HG03103 (cell line): ENCODE measurements at regions not wholly inside any gene's neighbourhood (a gene's known extent, or its start where the extent isn't known, plus 50 kb on each side); places are given as distances from the start of the nearest gene placed in this dataset.

Source experiments
- ATAC-seq: cut with Tn5 transposase; IDR thresholded peaks from one replicate; pipeline ENCODE4 v1.9.1; 2021; ENCODE audit warnings: low read depth; ENCODE audit not compliant: unreplicated experiment

DNA sequence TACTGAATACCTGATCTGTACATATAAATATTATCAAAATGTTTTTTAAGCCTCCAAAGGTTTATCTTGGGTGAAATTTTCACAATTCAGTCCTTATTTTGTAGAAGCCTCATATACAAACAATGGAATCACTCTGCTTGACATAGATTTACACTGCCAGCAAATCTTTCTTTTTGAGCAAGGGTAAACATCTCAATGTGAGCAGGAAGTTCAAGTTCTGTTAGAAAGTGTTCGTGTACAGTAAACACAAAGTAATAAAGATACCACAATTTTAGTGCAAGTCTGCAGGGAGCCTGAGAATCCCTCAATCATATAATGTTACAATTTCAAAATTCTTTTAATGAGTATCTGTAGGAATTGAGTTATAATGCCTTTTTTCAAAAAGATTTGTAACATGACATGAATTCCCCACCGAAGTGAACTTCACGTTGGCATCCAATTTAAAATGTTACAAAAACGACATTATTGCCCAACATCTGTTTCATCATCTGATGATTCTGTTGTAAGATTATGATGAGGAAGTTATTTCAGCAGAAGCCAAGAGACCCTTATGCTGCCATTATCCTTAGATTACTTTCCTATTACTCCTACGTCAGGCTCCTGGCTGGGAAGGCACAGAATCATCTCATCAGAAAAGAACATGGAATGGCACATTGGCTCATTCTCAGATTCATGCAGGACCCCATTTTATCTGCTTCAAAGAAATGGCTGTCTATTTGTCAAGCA lies 283.9 kb upstream of the ACVR2A start:
- no peak for ATAC-seq

DNA sequence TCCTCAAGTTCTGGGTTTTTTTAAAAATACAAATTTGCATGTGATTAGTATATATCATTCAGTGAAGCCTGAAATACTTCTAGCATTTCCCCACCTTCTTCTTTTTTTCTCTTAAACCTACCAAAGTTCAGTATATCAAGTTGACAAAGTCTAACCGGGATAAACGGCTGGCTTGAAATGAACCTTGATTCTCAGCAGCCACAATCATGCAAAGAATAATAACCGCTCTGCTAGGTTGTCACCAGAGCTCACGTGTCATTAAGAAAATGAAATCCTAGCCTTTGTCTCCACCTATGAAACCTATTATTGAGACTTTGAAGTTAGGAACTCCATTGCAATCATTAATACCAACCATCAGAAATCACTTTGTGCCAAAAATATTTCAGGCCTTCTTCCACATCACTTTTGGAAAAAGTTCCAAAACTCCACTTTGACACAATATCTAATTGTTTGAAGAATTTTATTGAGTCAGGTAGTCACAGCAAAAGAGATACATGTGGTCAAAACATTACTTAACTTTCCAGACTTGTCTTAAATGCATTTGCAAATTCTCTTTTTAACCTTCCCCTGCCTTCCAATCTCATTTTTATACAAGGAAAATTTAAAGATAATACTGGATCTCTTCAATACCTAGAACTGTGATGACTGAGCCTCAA lies 285.6 kb upstream of the ACVR2A start:
- no peak for ATAC-seq

DNA sequence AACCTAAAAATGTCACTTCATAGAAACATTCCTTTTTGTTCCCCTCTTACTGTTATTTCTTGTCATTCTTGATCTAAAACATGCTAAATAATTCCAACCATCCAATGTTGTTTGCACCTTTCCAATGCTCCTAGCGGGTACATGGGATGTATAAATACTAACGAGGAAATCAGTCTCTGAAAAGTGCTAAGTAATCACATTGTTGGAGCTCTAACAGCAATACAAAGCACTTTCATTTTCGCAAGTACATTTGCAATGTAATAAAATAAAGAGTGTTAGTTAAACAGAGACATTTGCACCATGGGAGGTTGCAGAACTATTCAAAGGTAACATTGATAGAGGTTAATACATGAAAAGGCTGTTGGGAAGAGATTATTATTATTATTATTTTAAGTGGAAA lies 286.2 kb upstream of the ACVR2A start:
- no peak for ATAC-seq

DNA sequence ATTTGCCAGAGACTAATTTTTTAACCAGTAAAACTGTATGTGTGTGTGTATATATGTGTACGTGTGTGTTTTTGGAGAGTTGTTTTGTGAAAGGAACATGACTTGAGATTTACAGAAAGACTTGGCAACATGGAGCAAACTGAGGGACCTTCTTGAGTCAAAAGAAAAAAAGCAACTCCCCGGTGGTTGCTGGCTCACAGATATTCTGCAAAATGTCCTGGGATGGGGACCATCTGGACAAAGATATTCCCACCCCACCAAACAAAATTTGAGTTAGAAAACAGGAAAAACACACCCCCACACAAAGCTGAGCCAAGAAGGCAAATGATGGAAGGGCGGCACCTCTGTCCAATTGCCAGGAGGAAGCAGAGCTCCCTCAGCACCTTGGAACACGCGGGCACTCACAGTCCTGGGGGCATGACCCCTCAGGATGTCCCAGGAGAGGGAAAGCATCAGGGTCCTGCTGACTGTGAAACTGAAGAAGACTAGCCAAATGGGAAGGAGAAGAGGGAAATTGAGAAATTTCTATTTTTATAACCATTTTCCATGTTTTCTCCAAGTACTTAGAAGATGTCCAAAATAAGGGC lies 290.2 kb upstream of the ACVR2A start:
- ATAC-seq: no peak

DNA sequence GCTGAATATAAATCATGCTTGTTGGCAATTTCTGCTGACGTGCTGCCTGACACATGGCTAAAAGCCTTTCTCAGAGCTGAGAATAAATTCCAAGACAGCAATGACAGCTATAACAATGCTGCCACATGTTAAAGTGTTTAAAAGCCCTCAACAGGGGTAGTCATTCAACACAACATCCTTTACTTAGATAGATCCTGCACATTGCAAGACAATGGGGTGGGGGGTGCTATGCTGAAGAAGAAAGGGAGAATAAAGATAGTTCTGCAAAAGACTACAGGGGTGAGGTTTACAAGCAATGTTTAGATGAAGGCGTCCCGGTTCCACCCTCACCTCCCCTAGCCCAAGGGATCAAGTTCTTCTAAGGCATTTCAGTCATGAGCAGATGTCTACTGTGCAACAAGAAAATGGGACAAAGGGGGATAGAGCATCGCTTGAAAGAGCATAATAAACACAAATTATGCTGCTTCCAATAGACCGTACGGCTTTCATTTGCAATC lies 291.0 kb upstream of the ACVR2A start:
- no peak for ATAC-seq

DNA sequence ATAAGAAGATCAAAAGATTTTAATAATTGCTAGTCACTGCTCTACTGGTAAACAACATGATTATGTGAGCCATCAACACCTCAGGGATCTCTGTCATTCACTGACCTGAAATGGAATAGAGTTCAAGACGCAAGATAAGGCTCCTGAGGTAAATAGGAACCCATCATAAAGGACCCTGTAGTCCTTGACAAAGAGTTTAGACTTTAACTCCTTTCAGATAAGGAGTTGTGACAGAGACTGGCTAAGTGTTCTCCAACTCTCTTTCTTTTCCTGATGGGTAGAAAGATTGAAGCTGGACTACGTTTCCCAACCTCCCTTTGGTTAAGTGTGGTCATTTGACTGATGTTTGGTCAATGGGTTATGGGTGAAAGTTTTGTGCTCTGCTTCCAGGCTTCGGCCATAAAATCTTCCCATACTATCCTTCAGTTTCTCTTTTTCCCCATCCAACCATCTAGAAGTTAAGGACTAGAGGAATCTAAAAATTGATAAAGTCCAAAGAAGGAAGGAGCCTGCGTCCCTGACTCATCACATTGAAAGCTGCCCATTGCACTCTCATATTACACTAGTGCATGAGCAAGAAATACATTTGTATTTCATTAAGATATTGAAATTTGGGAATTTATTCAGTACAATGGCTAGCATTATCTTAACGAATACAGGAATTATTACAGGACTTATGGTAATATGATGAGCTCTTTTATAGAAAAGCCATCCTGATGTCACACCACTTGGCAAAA lies 293.7 kb upstream of the ACVR2A start:
- no peak for ATAC-seq

DNA sequence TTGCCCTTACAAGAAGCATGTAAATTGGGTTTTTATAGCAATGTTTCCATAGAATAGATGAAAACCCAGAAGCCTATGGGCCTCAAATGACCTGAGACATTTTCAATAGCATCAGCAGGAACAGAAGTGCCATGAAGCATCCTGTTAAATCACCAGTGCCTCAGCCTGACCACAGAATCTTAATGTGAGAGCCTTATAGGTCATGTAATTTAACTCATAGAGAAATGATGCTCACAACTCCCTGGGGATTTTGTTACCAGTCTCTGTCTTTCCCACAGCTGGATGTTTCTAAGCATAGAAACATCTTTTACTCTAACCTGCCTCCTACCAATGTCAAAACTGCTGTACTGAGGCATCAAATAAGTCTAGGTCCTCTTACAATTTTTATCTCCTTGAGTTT lies 295.8 kb upstream of the ACVR2A start:
- ATAC-seq: no peak

DNA sequence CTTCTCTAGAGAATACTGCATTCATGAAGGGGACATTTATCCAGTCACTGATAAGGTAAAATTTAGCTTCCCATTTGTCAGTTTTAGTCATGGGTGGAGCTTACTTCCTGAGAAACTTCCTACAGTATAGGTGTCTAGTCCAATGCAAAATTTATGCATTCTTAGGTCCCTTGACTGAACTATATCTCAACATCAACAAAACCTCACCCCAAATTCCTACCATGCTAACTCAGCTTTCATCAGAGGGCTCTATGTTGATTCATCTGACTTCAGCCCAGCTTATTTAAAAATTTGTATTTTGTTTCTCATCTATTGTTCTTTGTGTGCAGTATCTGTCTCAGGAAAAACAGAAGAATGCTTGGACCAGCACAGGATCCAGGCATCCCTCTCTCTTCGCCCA lies 296.4 kb upstream of the ACVR2A start:
- no peak for ATAC-seq

DNA sequence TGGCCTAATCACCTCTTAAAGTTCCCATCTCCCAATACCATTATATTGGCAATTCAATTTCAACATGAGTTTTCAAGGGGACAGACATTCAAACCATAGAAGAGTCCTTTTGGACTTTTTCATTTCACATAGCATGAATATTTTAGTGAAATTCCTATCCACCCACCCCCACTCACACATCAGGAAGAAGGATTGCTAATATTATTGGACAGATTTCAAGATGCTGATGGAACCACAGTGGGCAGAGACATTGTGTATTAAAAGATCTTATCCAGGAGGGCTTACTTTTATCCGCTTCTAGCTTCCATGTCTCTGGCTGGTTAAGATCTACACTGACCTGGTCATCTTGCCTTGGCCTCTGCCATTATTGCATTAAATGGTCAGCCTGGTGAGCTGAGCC lies 297.4 kb upstream of the ACVR2A start:
- no peak for ATAC-seq

DNA sequence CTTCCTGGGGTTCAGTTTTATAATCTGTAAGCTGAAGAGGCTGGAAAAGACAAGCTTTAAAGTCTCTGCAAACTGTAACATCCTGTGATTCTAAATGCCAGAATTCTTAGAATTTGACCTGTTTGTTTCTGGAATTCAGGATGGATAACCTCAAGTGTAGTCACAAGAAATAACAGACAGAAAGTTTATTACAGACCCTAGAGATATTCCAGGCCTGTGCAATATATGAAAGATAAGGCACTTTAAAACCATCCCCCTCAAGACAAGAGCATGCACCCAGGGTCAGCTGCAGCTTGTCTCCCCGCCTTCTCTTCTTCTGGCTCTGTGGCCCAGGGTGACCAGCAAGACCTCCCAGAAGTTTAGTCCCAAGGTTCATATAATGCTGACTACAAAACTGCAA lies 298.7 kb upstream of the ACVR2A start:
- ATAC-seq: no peak

DNA sequence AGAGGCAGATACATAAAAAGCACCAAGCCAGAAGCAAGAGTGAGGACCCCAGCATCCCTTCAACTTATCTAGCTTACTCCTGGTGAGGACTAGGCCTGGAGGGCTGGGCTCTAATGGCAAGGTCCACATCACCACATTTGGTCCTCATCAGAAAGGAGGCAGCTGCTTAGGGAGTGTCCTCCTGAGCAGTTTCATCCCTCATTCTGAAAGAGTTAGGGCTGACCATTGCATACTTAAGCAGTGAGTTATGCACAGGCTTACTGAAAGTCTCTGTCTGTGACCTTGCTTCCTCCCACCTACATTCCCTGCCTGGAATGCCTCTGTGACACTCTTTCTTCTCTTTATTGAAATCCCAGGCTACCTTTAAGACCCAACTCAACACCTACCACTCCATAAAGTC lies 301.8 kb upstream of the ACVR2A start:
- no peak for ATAC-seq

DNA sequence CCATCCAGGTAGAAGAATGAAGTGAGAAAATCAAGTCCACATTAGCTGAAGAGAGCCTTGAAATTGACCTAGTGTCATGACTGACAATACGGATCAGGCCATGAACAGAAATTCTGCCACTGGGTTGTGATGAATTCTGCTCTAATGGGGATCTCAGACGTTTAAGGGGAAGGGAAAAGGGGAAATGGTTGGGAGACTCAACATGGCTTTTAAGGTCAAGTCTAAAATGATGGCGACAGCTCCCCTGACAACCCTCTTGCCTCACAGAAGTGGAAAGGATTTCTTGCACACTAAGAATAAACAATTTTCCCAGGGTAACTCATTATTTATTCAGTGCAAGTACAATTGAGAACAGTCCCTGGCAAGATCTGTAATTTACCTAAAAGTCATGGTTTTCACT lies 302.5 kb upstream of the ACVR2A start:
- ATAC-seq: no peak

DNA sequence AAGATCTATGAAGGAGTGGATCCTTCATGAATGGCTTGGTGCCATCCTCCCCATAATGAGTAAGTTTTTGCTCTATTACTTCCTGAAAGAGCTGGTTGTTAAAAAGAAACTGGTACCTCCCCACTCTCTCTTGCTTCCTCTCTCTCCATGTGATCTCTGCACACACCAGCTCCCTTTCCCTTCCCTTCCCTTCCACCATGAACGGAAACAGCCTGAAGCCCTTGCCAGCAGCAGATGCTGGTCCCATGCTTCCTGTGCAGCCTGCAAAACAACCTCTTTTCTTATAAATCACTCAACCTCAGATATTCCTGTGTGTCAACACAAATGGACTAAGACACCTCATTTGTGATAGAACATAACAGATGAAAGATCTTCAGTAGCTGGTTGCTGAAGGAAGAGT lies 303.5 kb upstream of the ACVR2A start:
- no peak for ATAC-seq

DNA sequence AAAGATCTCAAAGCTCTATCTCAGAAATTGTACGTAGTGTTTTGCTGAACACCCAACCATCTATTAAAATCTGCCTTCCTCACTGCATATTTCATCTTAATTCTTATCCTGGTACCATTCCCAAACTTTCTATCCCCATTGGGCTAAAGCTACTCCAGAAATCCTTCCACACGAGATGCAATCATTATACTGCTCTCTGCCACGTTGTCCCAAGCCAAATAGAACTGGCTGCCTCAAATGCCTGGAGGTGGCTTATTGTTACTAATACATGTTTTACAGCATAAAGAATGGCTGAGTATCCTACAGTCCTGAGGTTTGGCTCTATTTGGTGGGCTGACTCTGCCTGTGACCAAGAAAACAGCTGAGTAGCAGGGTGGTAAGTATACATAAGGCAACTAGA lies 306.0 kb upstream of the ACVR2A start:
- no peak for ATAC-seq

DNA sequence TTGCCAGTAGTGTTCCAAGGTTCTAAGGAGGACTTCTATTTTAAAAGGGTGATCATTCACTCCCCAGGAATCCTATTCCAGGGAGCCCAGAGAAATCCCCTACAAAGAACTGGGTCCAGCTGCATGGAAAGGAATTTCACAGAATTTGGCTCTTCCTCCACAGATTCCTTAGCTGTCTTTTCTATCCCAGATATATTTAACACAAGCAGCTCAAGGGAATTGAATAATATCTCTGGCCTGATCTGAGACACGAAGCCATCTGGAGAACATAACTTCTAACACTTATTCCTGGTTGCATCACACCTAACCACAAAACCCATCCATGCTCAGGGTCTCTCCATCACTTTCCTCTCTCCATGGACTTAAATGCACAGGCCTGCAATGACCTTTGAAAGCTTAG lies 306.7 kb upstream of the ACVR2A start:
- ATAC-seq: no peak

DNA sequence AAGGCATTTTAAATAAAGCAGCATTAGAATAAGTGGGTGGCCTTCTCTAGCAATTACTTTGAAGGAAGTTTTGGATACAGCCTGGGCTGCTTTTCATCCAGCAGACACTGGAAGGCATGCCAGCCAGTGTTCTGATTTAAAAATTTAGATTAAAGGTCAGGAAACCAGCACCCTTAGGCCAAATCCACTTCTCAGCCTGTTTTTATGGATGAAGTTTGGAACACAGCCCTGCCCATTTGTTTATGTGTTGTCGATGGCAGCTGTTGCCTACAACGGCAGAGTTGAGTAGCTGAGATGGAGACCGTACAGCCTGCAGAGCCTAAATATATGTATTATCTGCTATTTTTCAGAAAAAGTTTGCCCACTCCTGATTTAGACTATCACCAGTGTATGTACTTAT lies 313.6 kb upstream of the ACVR2A start:
- no peak for ATAC-seq

DNA sequence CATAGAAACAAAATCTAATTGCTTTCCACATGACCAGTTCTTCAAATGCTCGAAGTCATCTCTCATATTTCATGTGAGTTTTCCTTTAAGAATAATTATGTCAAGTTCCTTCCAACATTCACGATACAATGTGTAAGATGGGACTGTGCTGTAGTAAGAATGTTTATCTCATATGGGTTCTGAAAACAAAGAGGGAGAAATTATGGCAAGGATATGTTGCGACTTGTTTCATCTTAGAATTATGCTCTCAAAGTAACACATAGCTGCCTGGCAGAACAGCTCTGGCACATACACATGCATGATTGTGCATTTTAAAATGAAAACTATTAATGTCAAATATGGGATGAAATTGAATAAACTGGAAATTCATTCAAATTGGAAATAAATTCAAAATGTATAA lies 314.8 kb upstream of the ACVR2A start:
- ATAC-seq: no peak

DNA sequence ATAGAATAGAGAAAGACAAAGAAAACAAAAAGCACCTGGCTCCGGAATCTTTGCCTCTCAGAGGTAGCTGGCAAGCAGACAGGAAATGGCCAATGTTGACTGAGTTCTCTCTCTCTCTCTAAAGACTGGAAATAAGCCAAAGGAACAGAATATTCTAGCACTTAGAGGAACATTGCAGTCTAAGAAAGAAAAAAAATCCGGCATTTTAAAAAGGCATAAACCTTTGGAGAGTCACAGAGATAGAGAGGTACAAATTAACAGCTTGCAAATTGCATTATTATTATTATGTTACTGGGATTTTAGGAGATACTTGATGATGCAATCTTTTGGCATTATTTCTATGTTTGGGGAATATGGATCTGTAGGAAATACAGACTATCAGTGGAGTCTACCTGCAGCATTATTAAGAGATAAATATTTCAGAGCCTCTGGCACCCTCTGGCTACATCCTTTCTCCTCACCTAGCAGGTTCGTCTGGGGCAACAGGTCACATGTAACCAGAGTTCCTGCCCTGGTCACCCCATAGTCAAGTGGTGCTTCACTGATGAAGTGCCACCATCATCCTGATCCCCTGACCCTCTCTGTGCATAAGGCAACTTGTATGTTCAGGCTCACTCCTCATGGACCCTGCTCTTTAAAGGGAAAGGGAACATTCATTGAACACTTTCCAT lies 318.9 kb upstream of the ACVR2A start:
- no peak for ATAC-seq

DNA sequence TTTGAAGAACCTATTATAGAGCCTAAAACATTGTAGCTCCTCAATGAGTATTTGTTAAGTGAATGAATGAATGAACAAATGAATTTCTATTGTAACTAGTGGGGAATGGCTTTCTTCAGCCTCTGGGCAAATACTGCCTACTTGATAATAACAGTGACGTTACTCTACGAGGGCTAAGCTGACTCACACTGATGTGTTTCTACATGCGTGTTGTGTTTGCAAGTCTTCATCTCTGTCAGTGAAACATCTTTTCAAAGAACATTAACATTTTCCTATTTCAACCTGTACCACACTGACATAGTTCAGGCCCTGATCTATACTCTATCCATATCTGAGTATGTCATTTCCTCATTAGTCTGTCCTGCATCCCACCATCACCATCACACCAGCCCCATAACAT lies 319.9 kb upstream of the ACVR2A start:
- ATAC-seq: no peak

DNA sequence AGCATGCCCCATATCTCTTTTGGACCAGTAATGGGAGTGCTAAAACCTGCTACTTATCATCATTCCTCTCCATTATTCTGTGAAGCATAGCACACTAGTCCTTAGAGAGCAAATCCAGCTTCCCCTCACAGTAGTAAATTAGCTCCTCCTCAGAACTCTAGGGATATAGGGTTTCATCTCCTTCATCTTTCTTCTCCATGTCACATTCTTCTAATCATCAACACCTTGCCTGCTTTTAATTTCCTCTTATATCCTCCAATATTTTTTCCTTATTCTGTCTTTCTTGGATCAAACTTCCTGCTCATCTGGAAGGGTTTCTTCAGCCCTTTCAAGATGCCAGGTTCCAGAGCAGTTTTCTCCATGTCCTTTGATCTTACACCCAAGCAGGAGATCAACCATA lies 321.4 kb upstream of the ACVR2A start:
- no peak for ATAC-seq

DNA sequence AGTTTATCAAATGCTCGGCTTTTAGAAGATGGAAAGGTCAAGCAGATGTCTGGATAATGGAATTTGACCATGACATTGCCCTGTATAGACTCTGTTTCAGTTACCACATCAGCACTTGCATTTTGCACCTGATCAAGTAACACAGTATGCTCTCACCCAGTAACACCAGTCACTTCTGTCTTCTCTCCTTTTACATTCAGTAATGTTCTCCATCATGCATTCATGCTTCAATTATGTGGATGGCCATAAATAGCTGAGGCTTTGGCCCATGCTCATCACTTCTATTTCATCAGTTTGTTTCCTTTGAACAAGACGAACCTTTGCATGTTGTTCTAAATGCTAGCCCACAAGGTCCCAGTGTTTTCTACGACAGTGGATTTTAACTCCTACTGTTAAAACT lies 322.9 kb upstream of the ACVR2A start:
- ATAC-seq: no peak
